HUES6 (cell line): ENCODE measurements at regions not wholly inside any gene's neighbourhood (a gene's known extent, or its start where the extent isn't known, plus 50 kb on each side); places are given as distances from the start of the nearest gene placed in this dataset.
A peak's percentile ranks its signal among the peaks of the same experiment; 100 is the strongest.

Source experiments
- H3K27ac ChIP-seq: 2 replicates; pipeline ENCODE4 v1.7.0; 2013; ENCODE audit warnings: low read depth, mild to moderate bottlenecking, low read length, inconsistent platforms
- H3K27me3 ChIP-seq: 2 replicates; pipeline ENCODE4 v1.6.1; 2013; ENCODE audit warnings: low read length; ENCODE audit not compliant: control insufficient read depth, insufficient read depth
- H3K36me3 ChIP-seq: 2 replicates; pipeline ENCODE4 v1.6.1; 2013; ENCODE audit warnings: low read length; ENCODE audit not compliant: control insufficient read depth, insufficient read depth
- H3K4me1 ChIP-seq: 2 replicates; pipeline ENCODE4 v1.6.1; 2013; ENCODE audit warnings: low read length; ENCODE audit not compliant: control insufficient read depth, insufficient read depth
- H3K4me3 ChIP-seq: 2 replicates; pipeline ENCODE4 v1.5.1; 2013; ENCODE audit warnings: low read depth, low read length
- H3K9ac ChIP-seq: one replicate; pipeline ENCODE4 v1.6.1; 2013; ENCODE audit warnings: mild to moderate bottlenecking, low read length
- H3K9me3 ChIP-seq: 2 replicates; pipeline ENCODE4 v1.6.1; 2013; ENCODE audit warnings: low read depth, low read length; ENCODE audit not compliant: control insufficient read depth, insufficient read depth

DNA sequence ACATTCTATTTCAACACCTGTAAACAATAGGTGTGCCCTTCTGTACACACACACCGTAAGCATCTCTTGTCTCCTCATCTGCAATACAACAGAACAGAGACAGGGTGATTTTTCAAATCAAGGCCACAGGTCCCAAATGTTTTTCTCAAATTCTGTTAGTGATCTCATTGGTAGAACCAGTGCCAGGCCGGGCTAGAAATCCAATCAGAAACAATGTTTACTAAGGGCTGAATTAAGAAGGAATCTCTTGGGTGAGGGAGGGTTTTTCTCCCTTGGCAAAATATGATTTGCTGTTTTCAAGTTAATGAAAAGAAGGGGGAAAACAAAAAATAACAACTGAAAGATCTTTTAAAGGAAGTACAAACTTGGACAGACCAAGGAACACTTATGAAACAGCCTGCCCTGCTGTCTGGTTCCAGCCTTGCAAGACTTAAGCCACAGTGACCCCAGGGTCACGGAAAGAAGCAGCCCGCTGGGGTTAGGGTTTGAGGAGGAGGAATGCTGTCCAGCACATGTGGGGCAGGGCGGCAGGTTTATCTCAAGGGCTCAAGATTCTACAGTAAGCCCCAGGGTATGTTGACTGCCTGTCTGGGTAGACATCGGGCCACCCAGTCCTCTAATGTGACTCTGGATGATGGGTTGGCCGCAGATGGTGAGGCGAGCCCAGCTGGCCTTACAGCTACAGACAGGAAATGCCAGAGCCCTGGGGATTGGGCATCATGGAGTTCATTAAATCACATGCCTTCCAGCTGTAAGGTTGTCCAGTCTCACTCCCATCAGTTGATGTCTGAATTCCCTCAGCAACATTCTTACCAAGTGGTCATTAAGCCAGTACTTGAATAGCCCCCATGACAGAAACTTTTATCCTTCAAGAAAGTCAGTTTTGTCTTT is 73.3 kb upstream of the SLC44A3 start:
- Histone ChIP-seq H3K4me1 (peaks cover 7% of the 10 kb centered on the region; the same call in 1 of the 2 replicates), H3K4me3 (no peak overlapping the region), H3K27me3 (no peaks in the 10 kb centered on the region), H3K36me3 (no peaks in the 10 kb centered on the region), H3K9ac (no peak overlapping the region), H3K9me3 (peaks cover 5% of the 10 kb centered on the region; the same call in 1 of the 2 replicates), H3K27ac (no peak overlapping the region)

DNA sequence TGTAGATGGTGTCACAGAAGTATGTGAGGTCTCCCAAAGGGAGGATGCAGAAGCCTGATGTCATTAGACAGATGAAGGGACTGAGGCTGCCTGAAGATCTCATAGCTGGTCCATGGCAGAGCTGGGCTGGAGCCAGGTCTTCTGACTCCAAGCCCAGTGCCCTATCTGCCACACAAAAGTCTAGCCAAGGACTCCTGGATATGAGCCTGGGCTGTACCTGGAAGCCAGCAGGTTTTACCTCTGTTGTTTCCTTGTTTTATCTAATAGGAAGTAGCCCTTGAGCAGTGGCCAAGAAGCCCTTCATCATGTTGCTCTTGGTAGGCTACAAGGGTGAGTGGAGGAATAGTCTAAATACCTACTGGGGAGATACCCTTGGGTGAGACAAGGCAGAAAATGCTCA is 74.4 kb upstream of the SLC44A3 start:
- H3K9ac ChIP-seq, result no peak overlapping the region
- H3K27me3 ChIP-seq, result no peaks in the 10 kb centered on the region
- H3K4me1 ChIP-seq, result peaks cover 7% of the 10 kb centered on the region; the same call in 1 of the 2 replicates
- H3K4me3 ChIP-seq, result no peak overlapping the region
- no peaks in the 10 kb centered on the region for H3K36me3 ChIP-seq
- H3K9me3 ChIP-seq, result peaks cover 5% of the 10 kb centered on the region; the same call in 1 of the 2 replicates
- H3K27ac ChIP-seq, result no peak overlapping the region

DNA sequence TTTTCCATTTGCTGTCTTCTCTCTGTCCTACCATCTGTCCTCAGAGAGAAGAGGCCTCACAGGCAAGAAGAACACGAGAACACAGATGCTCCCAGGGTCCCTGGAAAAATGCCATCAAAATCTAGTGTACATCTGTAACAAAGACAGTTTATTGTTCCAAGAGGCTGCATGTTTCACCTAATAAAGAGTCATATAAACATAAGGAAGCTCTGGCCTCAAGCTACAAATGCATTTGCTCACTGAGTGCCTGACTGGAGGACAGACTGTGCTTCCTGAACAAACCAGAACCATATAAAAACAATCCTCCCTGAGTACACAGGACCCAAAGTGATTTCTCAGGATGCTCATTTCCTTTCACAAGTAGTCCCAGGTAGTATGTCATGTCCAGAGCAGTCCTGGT is 76.3 kb upstream of the SLC44A3 start:
- Histone ChIP-seq H3K36me3 (no peaks in the 10 kb centered on the region), H3K4me3 (no peak overlapping the region), H3K9ac (no peak overlapping the region), H3K4me1 (peaks cover 7% of the 10 kb centered on the region; the same call in 1 of the 2 replicates), H3K27me3 (no peaks in the 10 kb centered on the region), H3K27ac (no peak overlapping the region), H3K9me3 (no peaks in the 10 kb centered on the region)

DNA sequence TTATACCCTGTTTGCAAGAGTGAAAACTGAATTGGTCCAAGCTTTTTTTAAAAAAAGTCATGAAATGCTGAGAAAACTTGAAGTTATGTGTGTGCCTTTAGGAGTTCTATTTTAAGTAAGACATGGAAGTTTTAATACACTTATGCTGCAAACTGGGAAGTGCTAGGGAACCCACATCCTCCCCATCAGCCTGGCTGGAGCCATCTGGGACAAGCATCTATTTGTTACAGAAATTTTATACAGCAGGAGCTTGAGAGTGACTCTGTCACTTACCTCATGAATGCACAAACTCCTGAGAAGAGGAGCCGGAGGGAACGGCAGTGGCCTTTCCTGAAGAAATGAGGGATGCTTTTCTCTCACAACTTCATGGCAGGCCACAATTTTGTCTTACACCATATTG is 78.2 kb upstream of the SLC44A3 start:
- no peak overlapping the region for H3K4me3 ChIP-seq
- peaks cover 4% of the 10 kb centered on the region; the same call in 1 of the 2 replicates for H3K4me1 ChIP-seq
- no peaks in the 10 kb centered on the region for H3K36me3 ChIP-seq
- no peak overlapping the region for H3K9ac ChIP-seq
- H3K27me3 ChIP-seq, result no peaks in the 10 kb centered on the region
- no peaks in the 10 kb centered on the region for H3K9me3 ChIP-seq
- no peak overlapping the region for H3K27ac ChIP-seq

DNA sequence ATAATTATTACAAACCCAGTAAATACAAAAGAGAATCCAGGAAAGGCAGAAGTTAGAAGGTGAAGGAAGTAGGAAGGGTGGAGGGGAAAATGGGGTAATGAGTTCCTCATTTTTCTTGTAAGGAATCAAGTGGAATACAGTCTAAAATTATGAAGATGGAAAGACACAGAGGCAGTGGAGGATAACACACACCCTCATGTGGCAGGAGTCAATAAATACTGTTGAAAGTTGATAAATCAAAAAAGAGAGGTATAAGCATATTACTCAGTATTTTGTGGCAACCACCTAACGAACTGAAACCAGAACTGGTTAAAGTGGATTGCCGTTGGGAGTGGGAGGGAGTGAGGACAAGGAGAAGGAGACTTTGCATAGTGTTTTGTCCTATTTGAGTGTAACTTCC is 78.6 kb upstream of the SLC44A3 start:
- Histone ChIP-seq H3K36me3 (no peaks in the 10 kb centered on the region), H3K27ac (no peak overlapping the region), H3K4me3 (no peak overlapping the region), H3K9ac (no peak overlapping the region), H3K4me1 (peaks cover 7% of the 10 kb centered on the region; the same call in 1 of the 2 replicates), H3K9me3 (no peaks in the 10 kb centered on the region), H3K27me3 (no peaks in the 10 kb centered on the region)

DNA sequence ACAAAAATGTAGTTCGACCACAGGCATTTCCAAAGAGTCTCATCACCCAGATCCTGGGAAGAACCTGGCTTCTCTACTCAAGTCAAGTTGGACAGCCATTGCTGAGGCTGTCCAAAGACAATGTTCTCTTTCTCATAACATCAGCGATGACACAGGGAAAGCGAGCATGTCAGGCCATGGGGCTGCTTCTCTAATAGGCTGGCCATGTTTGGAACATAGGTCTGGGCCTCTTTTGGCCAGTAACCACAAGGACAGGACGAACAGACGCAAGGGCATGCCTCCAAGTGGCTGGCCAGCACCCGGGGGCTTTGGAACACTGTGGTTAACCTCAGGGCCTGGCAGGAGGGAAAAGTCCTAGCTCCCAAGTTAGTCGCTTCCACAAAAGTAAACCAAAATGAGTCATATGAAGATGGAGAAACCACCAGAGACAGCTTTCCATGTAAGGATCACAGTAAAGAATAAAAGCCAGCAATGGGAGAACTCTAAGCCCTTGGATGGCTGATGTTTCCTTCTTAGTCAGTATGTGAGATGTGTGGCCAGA is 80.6 kb upstream of the SLC44A3 start:
- Histone ChIP-seq H3K27me3 (no peaks in the 10 kb centered on the region), H3K9ac (no peak overlapping the region), H3K4me3 (no peak overlapping the region), H3K27ac (no peak overlapping the region), H3K9me3 (no peaks in the 10 kb centered on the region), H3K4me1 (peaks cover 18% of the 10 kb centered on the region), H3K36me3 (no peaks in the 10 kb centered on the region)

DNA sequence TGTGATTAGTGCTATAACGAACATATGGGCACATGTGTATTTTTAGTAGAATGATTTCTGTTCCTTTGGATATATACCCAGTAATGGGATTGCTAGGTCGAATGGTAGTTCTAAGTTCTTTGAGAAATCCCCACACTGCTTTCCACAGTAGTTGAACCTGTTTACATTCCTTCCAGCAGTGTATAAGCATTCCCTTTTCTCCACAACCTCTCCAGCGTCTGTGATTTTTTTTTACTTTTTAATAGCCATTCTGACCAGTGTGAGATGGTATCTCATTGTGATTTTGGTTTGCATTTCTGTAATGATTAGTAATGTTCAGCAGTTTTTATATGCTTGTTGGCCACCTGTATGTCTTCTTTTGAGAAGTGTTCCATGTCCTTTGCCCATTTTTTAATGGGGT is 81.8 kb upstream of the SLC44A3 start:
- Histone ChIP-seq H3K27ac (no peak overlapping the region), H3K36me3 (no peaks in the 10 kb centered on the region), H3K4me3 (no peak overlapping the region), H3K4me1 (peaks cover 24% of the 10 kb centered on the region), H3K9me3 (no peaks in the 10 kb centered on the region), H3K9ac (no peak overlapping the region), H3K27me3 (no peaks in the 10 kb centered on the region)

DNA sequence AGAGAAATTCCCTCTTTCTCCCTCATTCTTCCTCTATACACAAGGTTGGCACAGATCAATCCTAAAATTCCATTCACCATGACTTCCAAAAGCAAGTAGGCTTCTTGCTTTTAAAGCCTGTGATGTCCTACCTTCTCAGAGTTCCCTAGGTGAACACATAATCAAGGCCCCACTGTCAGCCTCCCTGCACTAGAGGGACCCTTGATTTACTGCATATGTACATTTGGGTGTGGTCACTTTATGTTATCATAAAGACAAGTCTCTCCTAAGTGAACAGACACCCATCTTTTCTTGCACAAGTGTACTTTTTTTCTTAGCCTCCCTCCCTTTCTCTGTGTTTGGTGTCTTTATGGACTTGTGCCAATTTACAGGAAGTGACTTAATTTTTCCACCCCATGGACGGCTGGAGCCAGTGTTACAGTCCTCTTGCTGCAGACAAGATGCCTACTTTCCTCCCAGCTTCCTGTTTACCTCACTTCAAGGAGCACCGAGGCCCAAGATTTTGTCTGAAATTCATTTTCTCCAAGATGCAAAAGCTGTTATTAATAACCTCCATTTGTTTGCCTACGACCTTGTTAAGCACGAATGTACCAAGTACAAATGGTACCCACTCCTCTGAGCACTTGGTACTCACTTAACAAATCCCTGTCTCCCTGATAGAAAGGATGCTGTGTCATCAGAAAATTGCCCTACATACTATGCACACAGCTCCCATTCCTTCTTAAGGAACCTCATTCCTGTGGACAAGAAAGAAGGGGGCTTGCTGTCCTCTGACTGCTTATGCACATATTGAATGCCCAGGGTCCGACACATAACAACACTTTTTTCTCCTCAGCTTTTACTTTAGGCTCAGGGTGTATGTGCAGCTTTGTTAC is 82.8 kb upstream of the SLC44A3 start:
- Histone ChIP-seq H3K4me1 (peaks cover 24% of the 10 kb centered on the region), H3K27ac (no peak overlapping the region), H3K9me3 (no peaks in the 10 kb centered on the region)

DNA sequence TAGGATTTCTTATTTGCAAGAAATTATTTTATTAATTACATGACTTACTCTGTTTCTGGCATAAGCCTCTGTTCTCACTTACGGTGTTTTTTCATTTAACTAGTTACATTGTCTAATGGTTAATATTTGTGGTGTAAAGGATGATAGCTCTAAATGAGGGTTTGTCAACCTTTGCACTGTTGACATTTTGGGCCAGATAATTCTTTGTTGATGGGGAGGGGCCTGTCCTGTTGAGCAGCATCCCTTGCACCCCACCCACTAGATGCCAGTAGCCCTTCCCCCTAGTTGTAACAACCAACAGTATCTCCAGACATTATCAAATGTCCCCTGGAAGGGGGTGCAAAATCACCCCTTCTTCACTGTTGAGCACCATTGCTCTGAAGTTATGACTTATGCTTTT is 83.6 kb upstream of the SLC44A3 start:
- Histone ChIP-seq H3K9me3 (no peaks in the 10 kb centered on the region), H3K4me1 (peaks cover 24% of the 10 kb centered on the region), H3K27ac (no peak overlapping the region), H3K9ac (no peak overlapping the region), H3K27me3 (no peaks in the 10 kb centered on the region), H3K4me3 (no peak overlapping the region), H3K36me3 (no peaks in the 10 kb centered on the region)

More for the DNA sequence above, 82.8 kb upstream of the SLC44A3 start:
- H3K9ac ChIP-seq, result no peak overlapping the region
- no peaks in the 10 kb centered on the region for H3K36me3 ChIP-seq
- H3K27me3 ChIP-seq, result no peaks in the 10 kb centered on the region
- no peak overlapping the region for H3K4me3 ChIP-seq

DNA sequence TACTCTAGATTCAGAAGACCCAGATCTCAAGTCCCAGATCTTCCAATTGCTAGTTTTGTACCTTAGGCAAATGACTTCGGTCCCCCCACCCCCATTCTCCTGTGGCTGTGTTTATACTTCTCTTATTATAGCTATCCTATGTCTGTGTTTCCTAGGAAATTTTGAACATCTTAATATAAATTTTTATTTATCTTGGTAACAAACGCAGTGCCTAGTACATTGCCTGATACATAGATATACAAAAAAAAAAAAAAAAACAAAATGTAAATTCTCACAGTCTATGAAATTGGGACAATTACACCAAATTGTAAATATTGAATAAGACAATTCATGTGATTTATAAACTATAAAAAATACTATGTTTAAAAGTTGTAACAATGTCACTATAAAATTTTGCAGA is 84.1 kb upstream of the SLC44A3 start:
- H3K27ac ChIP-seq, result peak overlapping the region; percentile 17; the same call in 1 of the 2 replicates
- no peak overlapping the region for H3K4me3 ChIP-seq
- peaks cover 24% of the 10 kb centered on the region for H3K4me1 ChIP-seq
- H3K36me3 ChIP-seq, result no peaks in the 10 kb centered on the region
- H3K27me3 ChIP-seq, result no peaks in the 10 kb centered on the region
- no peak overlapping the region for H3K9ac ChIP-seq
- H3K9me3 ChIP-seq, result no peaks in the 10 kb centered on the region
